NCI-H748 (cell line): ENCODE measurements at regions not wholly inside any gene's neighbourhood (a gene's known extent, or its start where the extent isn't known, plus 50 kb on each side); places are given as distances from the start of the nearest gene placed in this dataset.
A peak's percentile ranks its signal among the peaks of the same experiment; 100 is the strongest.

Source experiments
- DNase-seq: peaks from one replicate; lab custom pipeline; 2025; ENCODE audit not compliant: unreplicated experiment; lab: John Stamatoyannopoulos, UW

- DNase-seq = no peak
These were observed 118.4 kb upstream of the SLC7A1 start for GRCh38 chr13:29713839-29714238.

- DNase-seq = no peak
These were observed 116.3 kb upstream of the SLC7A1 start for GRCh38 chr13:29711776-29712175.

- DNase-seq = peak; percentile 37
These were observed 115.0 kb upstream of the SLC7A1 start for GRCh38 chr13:29710511-29710910.

GRCh38 chr13:29709407-29710069 lies 114.0 kb upstream of the SLC7A1 start:
- DNase-seq = peak; percentile 99

- peak; percentile 81 for DNase-seq
These were observed 112.5 kb upstream of the SLC7A1 start for GRCh38 chr13:29707876-29708543.

- no peak for DNase-seq
These were observed 111.4 kb upstream of the SLC7A1 start for GRCh38 chr13:29706923-29707322.

GRCh38 chr13:29704648-29705047 lies 109.2 kb upstream of the SLC7A1 start:
- no peak for DNase-seq

GRCh38 chr13:29703421-29703820 lies 107.9 kb upstream of the SLC7A1 start:
- DNase-seq = no peak

- DNase-seq = no peak
These were observed 107.4 kb upstream of the SLC7A1 start for GRCh38 chr13:29702912-29703351.

- DNase-seq = no peak
These were observed 102.6 kb upstream of the SLC7A1 start for GRCh38 chr13:29698106-29698505.

GRCh38 chr13:29696606-29697005 lies 101.1 kb upstream of the SLC7A1 start:
- DNase-seq = no peak

- DNase-seq = peak; percentile 60
These were observed 97.9 kb upstream of the SLC7A1 start for GRCh38 chr13:29693275-29693945.

GRCh38 chr13:29689548-29689947 lies 94.1 kb upstream of the SLC7A1 start:
- no peak for DNase-seq

- DNase-seq = no peak
These were observed 92.7 kb upstream of the SLC7A1 start for GRCh38 chr13:29688193-29688592.

GRCh38 chr13:29684441-29684840 lies 89.0 kb upstream of the SLC7A1 start:
- no peak for DNase-seq

- DNase-seq = no peak
These were observed 87.6 kb upstream of the SLC7A1 start for GRCh38 chr13:29683041-29683440.

- DNase-seq = no peak
These were observed 86.4 kb upstream of the SLC7A1 start for GRCh38 chr13:29681864-29682263.

GRCh38 chr13:29679396-29680053 lies 84.0 kb upstream of the SLC7A1 start:
- DNase-seq = peak; percentile 77

- no peak for DNase-seq
These were observed 82.1 kb upstream of the SLC7A1 start for GRCh38 chr13:29677627-29678026.

GRCh38 chr13:29676941-29677452 lies 81.5 kb upstream of the SLC7A1 start:
- peak; percentile 42 for DNase-seq

- DNase-seq = no peak
These were observed 81.0 kb upstream of the SLC7A1 start for GRCh38 chr13:29676535-29676934.
